ENCODE measurements at regions not wholly inside any gene's neighbourhood (a gene's known extent, or its start where the extent isn't known, plus 50 kb on each side); places are given as distances from the start of the nearest gene placed in this dataset.

GRCh38 chr2:150404147-150404546, 83.3 kb downstream of the RND3 start:
- TF ChIP-seq CTCF (IDR thresholded peaks at IDR 0.05) (no peak), POLR2AphosphoS5 (IDR thresholded peaks at IDR 0.05) (no peak), POLR2A (IDR thresholded peaks at IDR 0.05) (no peak)

Measured in stomach (tissue), 4 donors.